NK-92 treated with Interleukin-12 subunit alpha and Interleukin-12 subunit beta, amount 100 ng/mL, for 24 hours (cell line): ENCODE measurements at regions not wholly inside any gene's neighbourhood (a gene's known extent, or its start where the extent isn't known, plus 50 kb on each side); places are given as distances from the start of the nearest gene placed in this dataset.

Experiments
- DNase-seq: peaks from one replicate; lab custom pipeline; 2025; lab: John Stamatoyannopoulos, UW

DNA sequence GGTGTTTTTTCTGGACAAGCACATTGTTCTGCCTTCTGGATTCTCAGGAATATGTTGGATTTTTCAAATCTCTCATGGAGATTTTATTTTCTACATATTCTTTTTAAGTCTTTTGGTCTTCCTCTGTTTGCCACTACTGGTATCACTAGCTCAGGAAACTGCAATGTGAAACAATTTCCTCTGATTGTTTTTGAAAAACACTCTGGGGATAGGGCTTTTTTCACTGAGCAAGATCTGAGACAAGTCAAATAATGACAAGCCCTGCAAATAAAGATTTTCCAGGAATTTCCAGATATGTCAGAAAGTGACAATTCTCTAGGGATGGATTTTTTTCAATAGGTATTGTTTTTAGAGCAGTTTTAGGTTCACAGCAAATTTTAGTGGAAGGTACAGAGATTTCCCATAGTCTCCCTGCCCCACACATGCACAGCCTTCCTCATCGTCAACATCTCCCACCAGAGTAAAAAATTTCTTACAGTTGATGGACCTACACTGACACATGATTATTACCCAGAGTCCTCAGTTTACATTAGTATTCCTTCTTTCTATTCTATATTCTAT, 86.9 kb upstream of the TMEM161B start:
- DNase-seq, result no peak

DNA sequence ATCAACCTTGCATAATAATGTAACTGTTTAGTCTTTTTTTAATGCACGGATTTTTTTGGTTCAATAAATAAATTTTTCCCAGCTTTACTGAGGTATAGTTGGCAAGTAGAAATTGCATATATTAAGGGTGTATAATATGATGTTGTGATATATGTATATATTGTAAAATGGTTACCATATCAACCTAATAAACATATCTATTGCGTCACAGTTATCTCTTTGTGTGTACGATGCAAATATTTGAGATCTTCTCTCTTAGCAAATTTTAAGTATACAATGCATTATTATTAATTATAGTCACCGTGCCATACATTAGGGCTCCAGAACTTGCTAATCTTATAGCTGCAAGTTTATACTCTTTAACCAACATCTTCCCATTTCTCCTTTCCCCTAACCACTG, 57.2 kb upstream of the TMEM161B start:
- no peak for DNase-seq

DNA sequence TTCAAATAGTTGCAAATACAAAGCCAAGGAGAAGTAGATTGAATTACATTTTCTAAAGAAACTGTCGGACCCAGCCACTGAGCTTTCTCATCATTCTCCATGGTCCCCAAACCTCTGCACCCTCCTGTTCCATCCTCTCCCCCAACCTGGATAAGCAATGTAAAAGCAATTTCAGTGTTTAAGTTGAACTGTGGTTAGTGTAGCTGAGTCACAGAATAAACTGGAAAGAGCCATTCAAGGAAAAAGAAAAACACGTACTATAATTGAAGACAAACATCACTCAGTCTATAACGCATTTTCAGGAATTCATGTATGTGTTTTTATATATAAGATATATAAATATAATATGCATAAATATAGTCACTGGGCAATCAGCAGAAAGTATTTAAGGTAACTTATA, 54.1 kb upstream of the TMEM161B start:
- no peak for DNase-seq
